H9 (cell line): ENCODE measurements at regions not wholly inside any gene's neighbourhood (a gene's known extent, or its start where the extent isn't known, plus 50 kb on each side); places are given as distances from the start of the nearest gene placed in this dataset.

ENCODE experiments used
- DNase-seq: peaks from one replicate; pipeline ENCODE4 v3.0.0-alpha.2; 2017
- H2AFZ ChIP-seq: one replicate; pipeline ENCODE4 v1.6.1; 2013; ENCODE audit warnings: mild to moderate bottlenecking, low read length, control low read depth, moderate library complexity
- H2AK5ac ChIP-seq: 2 replicates; pipeline ENCODE4 v1.6.1; 2013; ENCODE audit warnings: low read length, control low read depth, mixed read lengths; ENCODE audit not compliant: insufficient read length
- H2BK120ac ChIP-seq: one replicate; pipeline ENCODE4 v1.6.1; 2013; ENCODE audit warnings: low read depth, mild to moderate bottlenecking, low read length, control low read depth, inconsistent platforms; ENCODE audit not compliant: poor library complexity, severe bottlenecking
- H2BK12ac ChIP-seq: 2 replicates; pipeline ENCODE4 v1.6.1; 2013; ENCODE audit warnings: low read length, control low read depth, mixed read lengths, low read depth; ENCODE audit not compliant: insufficient read length
- H2BK15ac ChIP-seq: 2 replicates; pipeline ENCODE4 v1.6.1; 2013; ENCODE audit warnings: low read depth, low read length, control low read depth
- H2BK20ac ChIP-seq: one replicate; pipeline ENCODE4 v1.6.1; 2013; ENCODE audit warnings: low read depth, mild to moderate bottlenecking, low read length, control low read depth, inconsistent platforms; ENCODE audit not compliant: poor library complexity, severe bottlenecking
- H2BK5ac ChIP-seq: 2 replicates; pipeline ENCODE4 v1.6.1; 2013; ENCODE audit warnings: low read length, control low read depth, mixed read lengths; ENCODE audit not compliant: insufficient read length
- H3K14ac ChIP-seq: 2 replicates; pipeline ENCODE4 v1.6.1; 2013; ENCODE audit warnings: low read length, control low read depth; ENCODE audit not compliant: insufficient read depth
- H3K18ac ChIP-seq: 2 replicates; pipeline ENCODE4 v1.6.1; 2013; ENCODE audit warnings: low read depth, mild to moderate bottlenecking, mixed read lengths, low read length, control low read depth; ENCODE audit not compliant: insufficient read length
- H3K23ac ChIP-seq: 2 replicates; pipeline ENCODE4 v1.6.1; 2013; ENCODE audit warnings: low read length, control low read depth, mixed read lengths, low read depth; ENCODE audit not compliant: insufficient read length
- H3K23me2 ChIP-seq: 2 replicates; pipeline ENCODE4 v1.6.1; 2013; ENCODE audit warnings: low read depth, mild to moderate bottlenecking, mixed read lengths, low read length, control low read depth; ENCODE audit not compliant: insufficient read length, poor library complexity, severe bottlenecking
- H3K27ac ChIP-seq: 2 replicates; pipeline ENCODE4 v1.5.1; 2013; ENCODE audit warnings: low read length, control low read depth, mixed read lengths, low read depth; ENCODE audit not compliant: insufficient read length
- H3K27me3 ChIP-seq: 2 replicates; pipeline ENCODE4 v1.6.1; 2013; ENCODE audit warnings: low read length, control low read depth, inconsistent platforms; ENCODE audit not compliant: insufficient read depth
- H3K4ac ChIP-seq: 2 replicates; pipeline ENCODE4 v1.6.1; 2013; ENCODE audit warnings: low read depth, mild to moderate bottlenecking, control low read depth, inconsistent platforms, low read length, moderate library complexity
- H3K4me1 ChIP-seq: 2 replicates; pipeline ENCODE4 v1.6.1; 2013; ENCODE audit warnings: low read length, control low read depth, inconsistent platforms; ENCODE audit not compliant: insufficient read depth
- H3K4me2 ChIP-seq: 2 replicates; pipeline ENCODE4 v1.6.1; 2013; ENCODE audit warnings: low read length, control low read depth, mixed read lengths; ENCODE audit not compliant: insufficient read length, insufficient read depth
- H3K56ac ChIP-seq: 2 replicates; pipeline ENCODE4 v1.6.1; 2013; ENCODE audit warnings: low read depth, mild to moderate bottlenecking, mixed read lengths, low read length, control low read depth; ENCODE audit not compliant: insufficient read length
- H3K79me1 ChIP-seq: 2 replicates; pipeline ENCODE4 v1.6.1; 2013; ENCODE audit warnings: low read depth, mild to moderate bottlenecking, moderate library complexity, low read length, control low read depth, inconsistent platforms; ENCODE audit not compliant: insufficient read depth, poor library complexity, severe bottlenecking
- H3K79me2 ChIP-seq: 2 replicates; pipeline ENCODE4 v1.6.1; 2013; ENCODE audit warnings: low read length, control low read depth, inconsistent platforms; ENCODE audit not compliant: insufficient read depth
- H3K9ac ChIP-seq: 2 replicates; pipeline ENCODE4 v1.6.1; 2013; ENCODE audit warnings: low read length, control low read depth, mixed read lengths; ENCODE audit not compliant: insufficient read length; ENCODE audit errors: extremely low read depth
- H3K9me3 ChIP-seq: one replicate; pipeline ENCODE4 v1.6.1; 2013; ENCODE audit warnings: low read depth, low read length, inconsistent platforms; ENCODE audit not compliant: control insufficient read depth
- H3T11ph ChIP-seq: one replicate; pipeline ENCODE4 v1.6.1; 2013; ENCODE audit warnings: mild to moderate bottlenecking, low read length, control low read depth, inconsistent platforms
- H4K20me1 ChIP-seq: one replicate; pipeline ENCODE4 v1.6.1; 2013; ENCODE audit not compliant: control insufficient read depth, insufficient read length, insufficient read depth
- H4K5ac ChIP-seq: 2 replicates; pipeline ENCODE4 v1.6.1; 2013; ENCODE audit warnings: low read depth, mild to moderate bottlenecking, mixed read lengths, low read length, control low read depth; ENCODE audit not compliant: insufficient read length
- H4K8ac ChIP-seq: replicated peaks from 2 replicates; pipeline ENCODE4 v1.6.1; 2013; ENCODE audit warnings: low read length, control low read depth, mixed read lengths, low read depth; ENCODE audit not compliant: insufficient read length
- H4K91ac ChIP-seq: 2 replicates; pipeline ENCODE4 v1.6.1; 2013; ENCODE audit warnings: low read depth, mild to moderate bottlenecking, moderate library complexity, mixed read lengths, low read length, control low read depth; ENCODE audit not compliant: insufficient read length
- H3K27ac Mint-ChIP-seq, 3 experiments: 2 replicates in 2 of 3; 3 replicates in 1 of 3; pipeline ENCODE4 v1.8.0; 2020 to 2021; ENCODE audit warnings: mixed read lengths in 3 of 3, mild to moderate bottlenecking in 1 of 3, moderate library complexity in 1 of 3
- H3K27me3 Mint-ChIP-seq: 2 replicates; pipeline ENCODE4 v1.8.0; 2021; ENCODE audit warnings: low read depth, mild to moderate bottlenecking, moderate library complexity, mixed read lengths
- H3K36me3 Mint-ChIP-seq, 3 experiments: 2 replicates in 2 of 3; 3 replicates in 1 of 3; pipeline ENCODE4 v1.8.0; 2020 to 2021; ENCODE audit warnings: low read depth in 3 of 3, mixed read lengths in 3 of 3; ENCODE audit not compliant: insufficient read depth in 1 of 3
- H3K4me1 Mint-ChIP-seq, 2 experiments: 2 replicates each; pipeline ENCODE4 v1.8.0; 2020; ENCODE audit warnings: mixed read lengths in 2 of 2
- H3K4me3 Mint-ChIP-seq, 2 experiments: 2 replicates in 1 of 2; 3 replicates in 1 of 2; pipeline ENCODE4 v1.8.0; 2020 to 2021; ENCODE audit warnings: mild to moderate bottlenecking in 2 of 2, mixed read lengths in 2 of 2, moderate library complexity in 1 of 2
- H3K9me3 Mint-ChIP-seq, 2 experiments: 2 replicates in 1 of 2; 3 replicates in 1 of 2; pipeline ENCODE4 v1.8.0; 2020; ENCODE audit warnings: mild to moderate bottlenecking in 2 of 2, mixed read lengths in 2 of 2, moderate library complexity in 1 of 2
- CTCF ChIP-seq: fragments of 200-600 bp; sonication (generic); conservative IDR thresholded peaks from 3 replicates; pipeline ENCODE4 v1.8.0; 2021; ENCODE audit warnings: antibody characterized with exemption, mild to moderate bottlenecking
- WGBS: extraction: QIAGEN DNeasy Blood & Tissue Kit; methylation state at CpG from one replicate; pipeline ENCODE4 v1.1.7; 2013; ENCODE audit warnings: missing lambda C conversion rate, low lambda C conversion rate, mixed read lengths; ENCODE audit not compliant: insufficient read length; ENCODE audit errors: extremely low coverage; 5-methylcytosine and 5-hydroxymethylcytosine counted together

- no peak for DNase-seq
- Histone ChIP-seq H3K23me2 (no peaks in the 10 kb centered on the region), H3K23ac (no peak overlapping the region), H2BK120ac (no peak overlapping the region), H3K14ac (no peak overlapping the region), H3K79me1 (no peaks in the 10 kb centered on the region), H4K20me1 (no peaks in the 10 kb centered on the region), H3K18ac (no peak overlapping the region), H3T11ph (no peak overlapping the region), H4K5ac (no peak overlapping the region), H3K4me1 (no peaks in the 10 kb centered on the region), H2AK5ac (no peak overlapping the region), H3K4me2 (no peak overlapping the region), H4K91ac (no peak overlapping the region), H2BK5ac (no peak overlapping the region), H2BK15ac (no peak overlapping the region), H2AFZ (no peak overlapping the region), H2BK12ac (no peak overlapping the region), H3K4ac (no peak overlapping the region), H3K27me3 (no peaks in the 10 kb centered on the region), H3K56ac (no peak overlapping the region), H3K9ac (no peak overlapping the region), H3K79me2 (no peaks in the 10 kb centered on the region), H2BK20ac (no peak overlapping the region), H3K9me3 (peaks cover 8% of the 10 kb centered on the region), H3K27ac (no peak overlapping the region), H4K8ac (no peak overlapping the region)
- H3K9me3 Mint-ChIP-seq = peaks cover 25 to 29% of the 10 kb centered on the region in 2 experiments
- TF ChIP-seq CTCF = no peak
- H3K36me3 Mint-ChIP-seq = peaks cover 4 to 18% (median 7%) of the 10 kb centered on the region in 3 experiments; a peak in 6 of 7 replicates
- no peaks in the 10 kb centered on the region for H3K4me1 Mint-ChIP-seq
- H3K27ac Mint-ChIP-seq = no peak overlapping the region
- H3K27me3 Mint-ChIP-seq = no peaks in the 10 kb centered on the region
- no peak overlapping the region for H3K4me3 Mint-ChIP-seq
- no CpG with 5 or more reads among the region's 1 CpG for WGBS
These were observed 350.3 kb downstream of the MAT2B start for GRCh38 chr5:163855754-163856153.
